Panc1 (cell line): ENCODE measurements at regions not wholly inside any gene's neighbourhood (a gene's known extent, or its start where the extent isn't known, plus 50 kb on each side); places are given as distances from the start of the nearest gene placed in this dataset.

Experiments used
- ATAC-seq: fragments of 200-7000 bp; cut with Tn5 transposase; 2 replicates; pipeline ENCODE4 v1.9.1; 2020; ENCODE audit warnings: mild to moderate bottlenecking, moderate library complexity
- BruUV-seq: library from RNA; stranded (reverse); fragments of 400-500 nt; replicated peaks from 2 replicates; lab custom pipeline; 2021; lab: Mats Ljungman, UMichigan
- CTCF ChIA-PET: fragments of 300-600 bp; sonication (Branson Sonifier 250); formaldehyde crosslinking; loops from one replicate; lab custom pipeline; 2022; ENCODE audit warnings: antibody characterized with exemption; lab: Charles Lee
- POLR2A ChIA-PET: fragments of 300-600 bp; sonication (Branson Sonifier 250); formaldehyde crosslinking; loops from one replicate; lab custom pipeline; 2022; ENCODE audit warnings: antibody characterized with exemption; lab: Charles Lee
- DNase-seq: peaks from one replicate; pipeline ENCODE4 v3.0.0-alpha.2; 2010; ENCODE audit warnings: low read depth, low spot score
- H3K27ac ChIP-seq: 2 replicates; pipeline ENCODE4 v1.5.1; 2011; ENCODE audit warnings: mild to moderate bottlenecking, low read length, inconsistent platforms
- H3K27me3 ChIP-seq: fragments of 200-500 bp; sonication (Bioruptor generic); 2 replicates; pipeline ENCODE4 v1.6.0; 2014; ENCODE audit warnings: low read length, inconsistent platforms; ENCODE audit not compliant: control insufficient read depth, insufficient read depth
- H3K36me3 ChIP-seq: fragments of 200-500 bp; sonication (Bioruptor generic); 2 replicates; pipeline ENCODE4 v1.5.1; 2014; ENCODE audit warnings: inconsistent platforms, mild to moderate bottlenecking, low read length, moderate library complexity; ENCODE audit not compliant: control insufficient read depth, insufficient read depth
- H3K4me1 ChIP-seq: 2 replicates; pipeline ENCODE4 v1.5.1; 2011; ENCODE audit warnings: inconsistent platforms, mild to moderate bottlenecking, low read length, moderate library complexity; ENCODE audit not compliant: control insufficient read depth, insufficient read depth
- H3K4me3 ChIP-seq, 2 experiments: 2 replicates each; pipeline ENCODE4 v1.5.1; 2011 to 2012; ENCODE audit warnings: low read depth in 2 of 2, low read length in 2 of 2, mild to moderate bottlenecking in 2 of 2, inconsistent platforms in 1 of 2, moderate library complexity in 1 of 2
- H3K9me3 ChIP-seq: fragments of 200-500 bp; sonication (Bioruptor generic); 2 replicates; pipeline ENCODE4 v1.5.1; 2014; ENCODE audit warnings: low read depth, mild to moderate bottlenecking, inconsistent platforms, low read length, moderate library complexity; ENCODE audit not compliant: control insufficient read depth, insufficient read depth
- CTCF ChIP-seq: fragments of 450-650 bp; IDR thresholded peaks from 2 replicates; pipeline ENCODE4 v1.5.1; 2017; ENCODE audit warnings: mild to moderate bottlenecking
- POLR2AphosphoS5 ChIP-seq: IDR thresholded peaks from 2 replicates; pipeline ENCODE4 v1.6.1; 2012; ENCODE audit warnings: mild to moderate bottlenecking, low read depth, low read length, moderate library complexity
- REST ChIP-seq, 2 experiments: IDR thresholded peaks; 2 replicates each; pipeline ENCODE4 v1.6.1; 2011 to 2012; ENCODE audit warnings: low read depth in 2 of 2, control low read depth in 1 of 2, low read length in 1 of 2, mild to moderate bottlenecking in 1 of 2, moderate library complexity in 1 of 2; ENCODE audit not compliant: insufficient read depth in 1 of 2
- SIN3A ChIP-seq: IDR thresholded peaks from 2 replicates; pipeline ENCODE4 v1.6.1; 2012; ENCODE audit warnings: low read depth, mild to moderate bottlenecking, low read length, moderate library complexity, borderline replicate concordance; ENCODE audit not compliant: insufficient read depth
- TCF7L2 ChIP-seq: IDR thresholded peaks from 2 replicates; pipeline ENCODE4 v1.6.1; 2011; ENCODE audit warnings: mild to moderate bottlenecking, low read depth, low read length, inconsistent platforms
- in situ Hi-C: cut with HindIII; loops from 2 replicates; pipeline ENCODE4 v1.10.0; 2016; ENCODE audit warnings: low sequenced_read_pairs, low pct_unique_long_range_greater_than_20kb
- intact Hi-C: fragments of 100-400 bp; cut with micrococcal nuclease; formaldehyde crosslinking; loops from one replicate; pipeline ENCODE4 v1.10.0; 2022; ENCODE audit not compliant: unreplicated experiment

- BruUV-seq, result no TSS peak
- Histone ChIP-seq H3K4me3 (no peak overlapping the region), H3K27ac (no peak overlapping the region), H3K36me3 (no peaks in the 10 kb centered on the region), H3K4me1 (no peaks in the 10 kb centered on the region), H3K27me3 (no peaks in the 10 kb centered on the region), H3K9me3 (no peaks in the 10 kb centered on the region)
- DNase-seq, result no peak
- CTCF ChIA-PET, result no interaction called here
- POLR2A ChIA-PET, result no interaction called here
- ATAC-seq, result no peak
- intact Hi-C loops, result no loop called here
- in situ Hi-C loops, result no loop called here
- no peak for TF ChIP-seq TCF7L2
- TF ChIP-seq POLR2AphosphoS5, result no peak
- TF ChIP-seq CTCF, result no peak
- no peak for TF ChIP-seq REST (IDR thresholded peaks at IDR 0.05; ENCODE audit: insufficient read depth in 1 of 2, low read depth in 2 of 2, low read length in 1 of 2)
- TF ChIP-seq SIN3A, result no peak
These were observed 455.4 kb downstream of the IRS2 start for GRCh38 chr13:109331011-109331433.

- no TSS peak for BruUV-seq
These were observed 456.3 kb downstream of the IRS2 start for GRCh38 chr13:109330123-109330522.

More at GRCh38 chr13:109330123-109330522, 456.3 kb downstream of the IRS2 start:
- H3K27ac ChIP-seq, result no peak overlapping the region
- H3K27me3 ChIP-seq, result no peaks in the 10 kb centered on the region
- intact Hi-C loops (no loop called here), in situ Hi-C loops (no loop called here)
- CTCF ChIA-PET, result no interaction called here
- ATAC-seq (no peak), DNase-seq (no peak)
- H3K36me3 ChIP-seq, result no peaks in the 10 kb centered on the region
- H3K4me3 ChIP-seq, result no peak overlapping the region
- TF ChIP-seq SIN3A (no peak), CTCF (no peak), TCF7L2 (no peak), REST (IDR thresholded peaks at IDR 0.05; ENCODE audit: insufficient read depth in 1 of 2, low read depth in 2 of 2, low read length in 1 of 2) (no peak), POLR2AphosphoS5 (no peak)
- no peaks in the 10 kb centered on the region for H3K9me3 ChIP-seq
- POLR2A ChIA-PET, result no interaction called here
- no peaks in the 10 kb centered on the region for H3K4me1 ChIP-seq
